HG03439 (cell line): ENCODE measurements at regions not wholly inside any gene's neighbourhood (a gene's known extent, or its start where the extent isn't known, plus 50 kb on each side); places are given as distances from the start of the nearest gene placed in this dataset.
"Not testable (repeated sequence)": the region's sequence is repeated elsewhere in the genome, so short reads cannot be mapped to it uniquely, and the experiment has no call there.

ENCODE experiments used
- ATAC-seq: cut with Tn5 transposase; IDR thresholded peaks from one replicate; pipeline ENCODE4 v1.9.1; 2021; ENCODE audit warnings: mild to moderate bottlenecking, moderate library complexity; ENCODE audit not compliant: unreplicated experiment

DNA sequence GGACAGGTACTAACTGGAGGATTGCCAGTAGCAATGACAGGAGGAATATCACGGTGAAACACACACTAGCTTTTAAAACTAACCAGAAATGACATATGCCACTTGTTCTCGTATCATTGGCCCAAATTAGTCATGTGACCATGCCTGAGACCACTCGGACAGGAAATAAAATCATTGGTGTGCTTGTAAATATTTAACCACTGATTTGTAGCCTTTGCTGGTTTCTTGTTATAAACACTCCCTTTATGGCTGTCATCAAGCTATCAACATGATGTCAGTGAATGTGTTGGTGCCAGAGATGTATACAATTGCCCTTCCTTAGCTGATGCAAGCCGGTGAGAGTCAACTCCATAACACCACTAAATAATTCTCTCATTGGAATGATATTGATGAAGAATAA is 123.7 kb upstream of the ANKH start:
- no peak for ATAC-seq

DNA sequence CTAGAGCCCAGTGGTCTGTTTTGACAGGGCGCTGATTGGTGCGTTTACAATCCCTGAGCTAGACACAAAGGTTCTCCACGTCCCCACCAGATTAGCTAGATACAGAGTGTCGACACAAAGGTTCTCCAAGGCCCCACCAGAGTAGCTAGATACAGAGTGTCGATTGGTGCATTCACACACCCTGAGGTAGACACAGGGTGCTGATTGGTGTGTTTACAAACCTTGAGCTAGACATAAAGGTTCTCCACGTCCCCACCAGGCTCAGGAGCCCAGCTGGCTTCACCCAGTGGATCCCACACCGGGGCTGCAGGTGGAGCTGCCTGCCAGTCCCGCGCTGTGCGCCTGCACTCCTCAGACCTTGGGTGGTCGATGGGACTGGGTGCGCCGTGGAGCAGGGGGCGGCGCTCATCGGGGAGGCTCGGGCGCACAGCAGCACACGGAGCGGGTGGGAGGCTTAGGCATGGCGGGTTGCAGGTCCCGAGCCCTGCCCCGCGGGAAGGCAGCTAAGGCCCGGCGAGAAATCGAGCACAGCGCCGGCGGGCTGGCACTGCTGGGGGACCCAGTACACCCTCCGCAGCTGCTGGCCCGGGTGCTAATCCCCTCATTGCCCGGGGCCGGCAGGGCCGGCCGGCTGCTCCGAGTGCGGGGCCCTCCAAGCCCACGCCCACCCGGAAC is 122.0 kb upstream of the ANKH start:
- ATAC-seq = not testable (repeated sequence)

GRCh38 chr5:14992751-14993458 is 121.3 kb upstream of the ANKH start:
- peak; percentile 78 for ATAC-seq

GRCh38 chr5:14988223-14988622 is 116.6 kb upstream of the ANKH start:
- ATAC-seq = no peak

DNA sequence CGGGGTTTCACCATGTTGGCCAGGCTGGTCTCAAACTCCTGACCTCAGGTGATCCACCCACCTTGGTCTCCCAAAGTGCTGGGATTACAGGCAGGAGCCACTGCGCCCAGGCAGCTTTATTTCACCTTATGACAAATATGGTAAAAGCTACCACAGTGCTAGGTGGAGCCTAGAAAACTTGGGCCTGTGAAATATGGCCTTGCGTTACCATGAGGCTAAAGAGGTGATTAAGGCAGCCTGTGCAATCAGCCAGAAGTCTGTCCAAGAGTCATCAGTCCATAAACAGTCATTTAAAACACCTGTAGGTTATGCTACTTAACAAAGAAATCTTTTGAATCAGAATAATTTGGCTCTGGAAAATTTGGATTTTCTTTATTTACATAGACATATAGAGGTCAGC is 114.8 kb upstream of the ANKH start:
- ATAC-seq = no peak

GRCh38 chr5:14983666-14984441 is 112.3 kb upstream of the ANKH start:
- no peak for ATAC-seq

- ATAC-seq = no peak
Measured at GRCh38 chr5:14980698-14981097, 109.1 kb upstream of the ANKH start.

DNA sequence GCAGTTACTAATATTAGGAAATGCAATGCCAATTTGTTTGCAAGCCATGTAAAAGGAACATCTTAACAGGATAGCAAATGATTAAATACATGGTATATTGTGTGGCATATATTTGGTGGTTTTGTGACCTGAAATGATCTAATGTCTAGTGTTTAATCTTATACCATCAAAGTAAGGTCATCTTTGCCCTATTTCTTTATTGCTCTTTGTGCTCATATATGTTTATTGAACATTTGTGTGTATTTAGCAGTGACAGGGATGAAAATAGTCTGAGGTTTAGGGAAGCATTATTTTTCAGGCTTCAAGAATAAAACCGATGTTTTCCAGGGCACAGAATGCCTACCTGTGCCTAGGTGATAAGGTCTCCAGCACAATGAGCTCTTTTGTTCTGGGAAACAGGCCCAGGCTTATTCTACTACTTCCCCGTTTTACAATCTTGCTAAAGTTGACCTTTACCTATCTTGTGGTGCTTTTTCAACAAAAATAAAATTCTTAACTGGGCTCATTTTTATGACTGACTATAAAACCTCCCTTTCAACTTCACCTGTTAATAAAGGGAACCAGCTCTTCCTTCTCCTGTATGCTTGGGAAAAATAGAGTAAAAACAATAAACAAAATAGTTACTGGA is 105.6 kb upstream of the ANKH start:
- no peak for ATAC-seq

DNA sequence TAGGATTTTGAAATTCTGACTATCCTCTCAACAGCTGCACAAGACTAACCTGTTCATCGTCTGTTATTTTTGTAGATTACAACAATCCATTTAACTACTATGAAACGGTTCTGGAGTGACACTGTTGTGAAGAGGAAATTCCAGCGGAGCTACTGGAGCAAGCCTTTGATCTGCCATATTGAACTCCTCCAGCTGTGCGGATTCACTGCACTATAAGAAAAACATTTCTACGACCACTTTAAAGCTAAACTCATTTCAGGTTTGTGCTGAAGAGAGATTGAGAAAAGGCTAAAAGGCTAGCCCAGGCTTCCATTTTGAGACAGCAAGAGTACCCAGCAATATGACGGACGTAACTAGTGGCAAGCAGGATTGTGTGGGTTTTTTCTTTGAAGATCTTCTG is 104.9 kb upstream of the ANKH start:
- no peak for ATAC-seq

DNA sequence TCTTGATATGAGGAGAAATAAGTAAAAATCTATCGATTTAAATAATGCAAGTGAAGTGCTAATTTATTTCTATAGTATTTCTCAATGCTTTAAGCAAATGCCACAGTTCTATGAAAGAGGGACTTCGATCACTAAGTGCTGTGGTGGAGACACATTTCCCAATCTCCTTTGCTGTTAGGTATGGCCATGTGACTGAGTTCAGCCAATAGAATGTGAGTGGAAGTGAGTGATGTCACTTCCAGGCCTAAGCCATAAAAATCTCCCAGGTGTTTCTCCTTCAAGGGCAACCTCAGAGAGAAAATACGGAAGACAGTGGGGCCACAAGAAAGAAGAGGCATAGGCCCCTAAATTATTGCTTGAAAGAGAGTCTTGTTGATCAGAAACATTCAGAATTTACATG is 100.3 kb upstream of the ANKH start:
- ATAC-seq = no peak

GRCh38 chr5:14968796-14969195 is 97.2 kb upstream of the ANKH start:
- no peak for ATAC-seq

GRCh38 chr5:14967166-14967565 is 95.6 kb upstream of the ANKH start:
- no peak for ATAC-seq

- ATAC-seq = no peak
Measured at GRCh38 chr5:14965815-14966214, 94.2 kb upstream of the ANKH start.

DNA sequence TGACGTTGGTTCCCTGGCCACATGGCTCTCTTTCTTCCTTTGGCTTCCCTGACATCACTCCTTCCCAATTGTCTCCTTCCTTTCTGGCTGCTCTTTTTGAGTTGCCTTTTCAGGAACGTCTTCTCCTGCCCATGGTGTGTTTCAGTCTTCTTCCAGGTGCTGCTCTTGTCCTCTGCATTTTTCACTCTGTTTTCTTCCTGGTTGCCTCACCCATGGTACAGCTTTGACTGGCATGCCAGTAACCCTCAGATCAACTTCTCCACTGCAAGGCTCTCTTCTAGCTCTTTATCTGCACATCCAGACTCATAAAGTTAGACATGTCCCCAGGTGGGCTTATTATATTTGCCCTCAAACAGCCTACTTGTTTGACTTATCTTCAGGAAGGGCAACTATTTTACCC is 91.0 kb upstream of the ANKH start:
- ATAC-seq = no peak

- no peak for ATAC-seq
Measured at GRCh38 chr5:14960120-14960462, 88.5 kb upstream of the ANKH start.

DNA sequence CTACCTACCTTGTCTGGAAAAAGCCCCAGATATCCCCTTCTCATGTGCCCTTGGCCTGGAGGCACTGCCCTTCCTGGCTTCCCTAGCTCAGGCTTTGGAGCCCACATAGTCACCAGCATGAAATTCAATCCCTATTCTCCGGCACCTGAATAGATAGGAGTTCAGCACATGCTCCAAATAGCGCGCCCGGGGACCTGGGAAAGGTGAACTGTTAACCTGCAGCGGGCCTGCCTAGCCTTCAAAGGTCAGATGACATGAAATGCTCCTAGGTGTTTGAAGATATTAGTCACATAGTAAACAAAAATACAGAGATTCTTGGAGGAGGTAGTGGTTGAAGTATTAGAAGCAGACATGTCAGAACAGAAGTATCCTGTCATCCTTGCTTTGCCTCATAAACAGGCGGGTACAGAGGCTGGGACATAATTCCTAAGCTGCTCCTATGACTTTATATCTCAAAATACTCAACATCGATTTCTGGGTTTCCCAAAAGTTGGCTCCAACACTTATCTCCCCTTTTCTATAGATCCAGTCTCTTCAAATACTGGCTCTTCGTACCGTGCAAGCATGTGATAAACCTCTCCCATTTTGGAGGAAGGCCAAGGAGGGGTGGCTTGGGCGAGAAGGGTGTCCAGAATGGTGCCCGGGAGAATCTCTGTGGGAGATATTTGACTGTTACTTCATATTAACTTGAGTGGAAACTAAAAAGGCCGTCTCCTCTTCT is 88.0 kb upstream of the ANKH start:
- no peak for ATAC-seq

- no peak for ATAC-seq
Measured at GRCh38 chr5:14958188-14958587, 86.6 kb upstream of the ANKH start.

- ATAC-seq = no peak
Measured at GRCh38 chr5:14956423-14957046, 85.0 kb upstream of the ANKH start.

- no peak for ATAC-seq
Measured at GRCh38 chr5:14954616-14955343, 83.2 kb upstream of the ANKH start.

DNA sequence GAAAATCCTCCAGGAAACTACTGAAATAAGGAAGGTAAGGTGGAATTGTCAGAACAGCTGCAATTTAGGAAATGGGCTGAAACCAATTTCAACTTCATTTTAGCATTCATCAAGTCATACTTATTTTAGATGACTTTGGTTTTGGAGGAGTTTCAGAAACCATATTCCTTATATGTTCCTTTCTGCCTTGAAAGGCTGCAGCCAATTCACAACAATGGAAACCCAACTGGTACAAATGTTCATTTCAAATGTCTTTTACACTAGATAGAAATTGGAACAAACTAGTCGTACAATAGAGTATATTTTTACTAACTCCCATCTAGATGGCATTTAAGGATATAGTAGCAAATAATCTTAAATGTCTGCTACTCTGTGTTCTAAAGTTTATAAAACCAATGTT is 82.6 kb upstream of the ANKH start:
- ATAC-seq = no peak
